ENCODE measurements at regions not wholly inside any gene's neighbourhood (a gene's known extent, or its start where the extent isn't known, plus 50 kb on each side); places are given as distances from the start of the nearest gene placed in this dataset.

DNA sequence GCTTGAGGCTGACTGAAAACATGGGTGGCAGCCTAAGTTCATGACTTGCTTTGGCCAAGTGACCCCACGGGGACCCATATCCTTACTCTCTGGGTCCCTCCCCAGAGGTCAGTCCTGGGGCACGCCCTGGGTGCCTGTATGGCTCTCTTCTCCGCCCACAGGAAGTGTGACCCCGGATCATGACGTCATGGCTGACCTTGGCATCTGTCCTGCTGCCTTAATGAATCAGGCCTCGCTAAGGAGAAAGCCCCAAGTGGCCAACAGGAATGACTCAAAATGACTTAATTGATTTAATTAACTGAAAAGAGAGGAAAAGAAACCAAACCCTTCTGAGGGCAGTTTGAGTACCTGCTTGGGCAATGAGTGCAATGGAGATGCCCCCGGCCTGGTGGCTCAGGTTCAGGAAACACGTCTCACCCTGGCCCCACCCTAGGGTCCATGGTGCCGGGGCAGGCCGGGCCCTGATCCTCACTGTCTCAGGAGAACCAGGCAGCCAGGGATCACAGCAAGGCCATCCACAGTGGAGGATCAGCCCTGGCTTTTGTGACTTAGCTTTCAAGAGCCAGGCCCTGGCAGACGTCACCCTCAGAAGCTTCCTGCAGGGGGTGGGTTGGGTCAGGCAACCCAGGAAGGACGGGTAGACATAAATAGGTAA lies 112.0 kb downstream of the CYP26B1 start:
- Histone ChIP-seq H3K79me2 (ENCODE audit: control insufficient read depth, insufficient read depth, low read length) (no peaks in the 10 kb centered on the region), H3K4me2 (ENCODE audit: insufficient read depth, low read length) (no peak overlapping the region), H2AFZ (ENCODE audit: low read depth, low read length) (no peak overlapping the region), H3K36me3 (ENCODE audit: control insufficient read depth, insufficient read depth, low read length) (no peaks in the 10 kb centered on the region), H3K27ac (ENCODE audit: extremely low read depth, low read depth, low read length) (no peak overlapping the region), H4K20me1 (replicated peaks; ENCODE audit: control insufficient read depth, insufficient read depth, low read length) (no peaks in the 10 kb centered on the region; the same call in 1 of the 2 replicates), H3K9ac (ENCODE audit: insufficient read depth in 1 of 2, low read depth in 2 of 2, low read length in 2 of 2) (no peak overlapping the region), H3K9me3 (replicated peaks; ENCODE audit: control insufficient read depth, insufficient read depth, low read depth, low read length) (no peaks in the 10 kb centered on the region), H3K4me3 (no peak overlapping the region), H3K4me1 (replicated peaks in 1 of 2; ENCODE audit: control insufficient read depth in 2 of 2, insufficient read depth in 2 of 2, low read length in 2 of 2) (no peaks in the 10 kb centered on the region; a peak in 1 of 5 replicates), H3K27me3 (ENCODE audit: control insufficient read depth in 2 of 2, insufficient read depth in 2 of 2, low read length in 2 of 2) (peaks cover 0 to 21% of the 10 kb centered on the region in 2 experiments; a peak in 2 of 5 replicates), H3K9me1 (ENCODE audit: control insufficient read depth, insufficient read depth, low read length) (no peaks in the 10 kb centered on the region)
- DNase-seq (ENCODE audit: extremely low read depth in 1 of 4, low spot score in 3 of 4) (peak; percentile 11 to 37 (median 31)), ATAC-seq (no peak), FAIRE-seq (no peak)
- no TSS peak for BruUV-seq (replicated peaks)
- in situ Hi-C loops (cut with MboI) (no loop called here), intact Hi-C loops (cut with micrococcal nuclease) (no loop called here)
- 6% methylated on average over 12 of the region's 12 CpGs for WGBS (ENCODE audit: insufficient coverage, low coverage, missing lambda C conversion rate)
- CTCF ChIA-PET (ENCODE audit: low intra/inter-chr PET ratio) = no interaction called here
- POLR2A ChIA-PET = no interaction called here
- TF ChIP-seq NR2C2 (CRISPR knock-in tag; IDR thresholded peaks at IDR 0.05) = no peak
- TF ChIP-seq NR2C2 (tag; IDR thresholded peaks at IDR 0.05) = peak; percentile 70; the same call in 1 of the 2 replicates
- peak; percentile 36; the same call in 1 of the 2 replicates for TF ChIP-seq GABPA (tag; conservative IDR thresholded peaks at IDR 0.05; ENCODE audit: low read depth)
- TF ChIP-seq, protein P1, sequence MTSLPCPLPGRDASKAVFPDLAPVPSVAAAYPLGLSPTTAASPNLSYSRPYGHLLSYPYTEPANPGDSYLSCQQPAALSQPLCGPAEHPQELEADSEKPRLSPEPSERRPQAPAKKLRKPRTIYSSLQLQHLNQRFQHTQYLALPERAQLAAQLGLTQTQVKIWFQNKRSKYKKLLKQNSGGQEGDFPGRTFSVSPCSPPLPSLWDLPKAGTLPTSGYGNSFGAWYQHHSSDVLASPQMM (CRISPR knock-in tag; IDR thresholded peaks at IDR 0.05) = no peak
- no peak for TF ChIP-seq ATF1 (CRISPR knock-in tag; IDR thresholded peaks at IDR 0.05)
- TF ChIP-seq ATF1 (tag; IDR thresholded peaks at IDR 0.05) = peak; percentile 60
- TF ChIP-seq ZBTB9 (CRISPR knock-in tag; IDR thresholded peaks at IDR 0.05) = no peak
- no peak for TF ChIP-seq STAT5B (CRISPR knock-in tag; IDR thresholded peaks at IDR 0.05)
- no peak for TF ChIP-seq ZNF79 (CRISPR knock-in tag; IDR thresholded peaks at IDR 0.05; ENCODE audit: low read depth)
- peak; percentile 58 for TF ChIP-seq CREM (IDR thresholded peaks at IDR 0.05; ENCODE audit: low read depth)
- no peak for TF ChIP-seq SMAD3 (CRISPR knock-in tag; conservative IDR thresholded peaks at IDR 0.05)
- no peak for TF ChIP-seq FUS (optimal IDR thresholded peaks at IDR 0.05; ENCODE audit: low read depth, low read length)
- TF ChIP-seq, protein P2, sequence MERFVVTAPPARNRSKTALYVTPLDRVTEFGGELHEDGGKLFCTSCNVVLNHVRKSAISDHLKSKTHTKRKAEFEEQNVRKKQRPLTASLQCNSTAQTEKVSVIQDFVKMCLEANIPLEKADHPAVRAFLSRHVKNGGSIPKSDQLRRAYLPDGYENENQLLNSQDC (CRISPR knock-in tag; IDR thresholded peaks at IDR 0.05) = no peak
- TF ChIP-seq ZFP36 (IDR thresholded peaks at IDR 0.05; ENCODE audit: low read depth, low read length, partially characterized antibody) = no peak
- TF ChIP-seq NR2C1 (IDR thresholded peaks at IDR 0.05) = no peak
- peak; percentile 36; the same call in 1 of the 2 replicates for TF ChIP-seq NR2C1 (tag; IDR thresholded peaks at IDR 0.05)

All from K562 (cell line).